DND-41 (cell line): ENCODE measurements at regions not wholly inside any gene's neighbourhood (a gene's known extent, or its start where the extent isn't known, plus 50 kb on each side); places are given as distances from the start of the nearest gene placed in this dataset.

Experiments
- CTCF ChIP-seq: IDR thresholded peaks from 2 replicates; pipeline ENCODE4 v1.5.1; 2012; ENCODE audit warnings: borderline replicate concordance, low read length, moderate library complexity, mild to moderate bottlenecking; ENCODE audit not compliant: poor library complexity, severe bottlenecking; ENCODE audit errors: extremely low read depth
- EZH2 ChIP-seq: IDR thresholded peaks from 3 replicates; pipeline ENCODE4 v1.6.1; 2012; ENCODE audit warnings: borderline replicate concordance, low read depth, mild to moderate bottlenecking, moderate library complexity, low read length, inconsistent platforms; ENCODE audit not compliant: severe bottlenecking

- TF ChIP-seq CTCF (no peak), EZH2 (no peak)
These were observed 671.7 kb downstream of the BRD1 start for GRCh38 chr22:49155770-49156580.
